H1 (cell line): ENCODE measurements at regions not wholly inside any gene's neighbourhood (a gene's known extent, or its start where the extent isn't known, plus 50 kb on each side); places are given as distances from the start of the nearest gene placed in this dataset.

Experiments
- CTCF ChIA-PET: fragments of 300-600 bp; sonication (Branson Sonifier 250); formaldehyde crosslinking; loops from one replicate; lab custom pipeline; 2021; ENCODE audit not compliant: partially characterized antibody; lab: Charles Lee
- POLR2A ChIA-PET: fragments of 300-600 bp; sonication (Branson Sonifier 250); formaldehyde crosslinking; loops from one replicate; lab custom pipeline; 2021; ENCODE audit warnings: inconsistent platforms; ENCODE audit not compliant: partially characterized antibody; lab: Charles Lee
- DNase-seq, 2 experiments: peaks; one replicate each; pipeline versions ENCODE4 v3.0.0 to v3.0.0-alpha.2; 2010 to 2022; ENCODE audit warnings: low spot score in 2 of 2, low read depth in 1 of 2, mixed read lengths in 1 of 2
- FAIRE-seq: peaks from 2 replicates; lab custom pipeline; 2011; peaks lifted over from hg19 to GRCh38; lab: Jason Lieb, UNC
- H2AFZ ChIP-seq: 2 replicates; pipeline ENCODE4 v1.8.1; 2012; ENCODE audit warnings: low read length, inconsistent platforms
- H2AK5ac ChIP-seq: 2 replicates; pipeline ENCODE4 v1.6.1; 2013; ENCODE audit warnings: low read depth, low read length
- H2BK120ac ChIP-seq: replicated peaks from 2 replicates; pipeline ENCODE3; 2013; ENCODE audit warnings: low read depth, low read length, inconsistent platforms
- H2BK12ac ChIP-seq: 2 replicates; pipeline ENCODE4 v1.6.1; 2013; ENCODE audit warnings: low read depth, low read length
- H2BK15ac ChIP-seq: 2 replicates; pipeline ENCODE4 v1.6.1; 2013; ENCODE audit warnings: low read length
- H2BK20ac ChIP-seq: 2 replicates; pipeline ENCODE4 v1.6.1; 2013; ENCODE audit warnings: low read length
- H2BK5ac ChIP-seq: 2 replicates; pipeline ENCODE4 v1.6.1; 2013; ENCODE audit warnings: low read depth, low read length
- H3K14ac ChIP-seq: 2 replicates; pipeline ENCODE4 v1.6.1; 2013; ENCODE audit warnings: inconsistent platforms; ENCODE audit not compliant: insufficient read length
- H3K18ac ChIP-seq: 2 replicates; pipeline ENCODE4 v1.6.1; 2013; ENCODE audit warnings: low read length; ENCODE audit errors: extremely low read depth
- H3K23ac ChIP-seq: 2 replicates; pipeline ENCODE4 v1.6.1; 2013; ENCODE audit warnings: inconsistent platforms; ENCODE audit not compliant: insufficient read length
- H3K23me2 ChIP-seq: 2 replicates; pipeline ENCODE4 v1.6.1; 2013; ENCODE audit warnings: low read depth, low read length
- H3K27ac ChIP-seq: 2 replicates; pipeline ENCODE4 v1.6.1; 2011; ENCODE audit warnings: low read depth, low read length, inconsistent platforms
- H3K27me3 ChIP-seq, 4 experiments: replicated peaks in 1 of 4; 1 replicate in 1 of 4; 2 replicates in 3 of 4; pipeline versions ENCODE4 v1.6.1 to v1.8.1; 2011 to 2013; ENCODE audit warnings: low read length in 3 of 4, mild to moderate bottlenecking in 3 of 4, inconsistent platforms in 2 of 4, mixed read lengths in 2 of 4, moderate library complexity in 1 of 4; ENCODE audit not compliant: control insufficient read depth in 3 of 4, insufficient read depth in 3 of 4; ENCODE audit errors: extremely low read depth in 1 of 4
- H3K36me3 ChIP-seq, 4 experiments: 2 replicates each; pipeline versions ENCODE4 v1.6.1 to v1.8.1; 2011 to 2013; ENCODE audit warnings: mild to moderate bottlenecking in 4 of 4, low read length in 3 of 4, moderate library complexity in 2 of 4, control low read depth in 1 of 4, inconsistent platforms in 1 of 4; ENCODE audit not compliant: insufficient read depth in 4 of 4, control insufficient read depth in 2 of 4
- H3K4ac ChIP-seq: replicated peaks from 2 replicates; pipeline ENCODE3; 2013; ENCODE audit warnings: low read length, low read depth, mixed read lengths, inconsistent platforms; ENCODE audit not compliant: insufficient read length
- H3K4me1 ChIP-seq, 4 experiments: replicated peaks in 1 of 4; 1 replicate in 1 of 4; 2 replicates in 3 of 4; pipeline versions ENCODE4 v1.6.1 to v1.8.1; 2011 to 2013; ENCODE audit warnings: low read length in 3 of 4, inconsistent platforms in 2 of 4, mixed read lengths in 1 of 4; ENCODE audit not compliant: insufficient read depth in 4 of 4, control insufficient read depth in 3 of 4
- H3K4me2 ChIP-seq, 2 experiments: 2 replicates each; pipeline versions ENCODE4 v1.6.1 to v1.8.1; 2011 to 2013; ENCODE audit warnings: low read depth in 2 of 2, low read length in 2 of 2, control low read depth in 1 of 2, inconsistent platforms in 1 of 2, mild to moderate bottlenecking in 1 of 2; ENCODE audit not compliant: insufficient read depth in 1 of 2
- H3K4me3 ChIP-seq, 4 experiments: fragments of 200-600, 300-600 bp in 1 of 4; sonication (generic), shearing (Covaris generic), sonication (Bioruptor Twin) in 1 of 4; 2 replicates each; pipeline versions ENCODE4 v1.5.1 to v1.8.1; 2011 to 2016; ENCODE audit warnings: low read length in 4 of 4, low read depth in 3 of 4, control low read depth in 2 of 4, inconsistent platforms in 2 of 4, mild to moderate bottlenecking in 2 of 4, mixed read lengths in 1 of 4, moderate library complexity in 1 of 4; ENCODE audit not compliant: insufficient read depth in 2 of 4; ENCODE audit errors: extremely low read depth in 1 of 4
- H3K56ac ChIP-seq: replicated peaks from 2 replicates; pipeline ENCODE3; 2013; ENCODE audit warnings: low read depth, mild to moderate bottlenecking, mixed read lengths, low read length, inconsistent platforms; ENCODE audit not compliant: insufficient read length
- H3K79me1 ChIP-seq: 2 replicates; pipeline ENCODE4 v1.6.1; 2013; ENCODE audit warnings: low read depth, low read length, control low read depth
- H3K79me2 ChIP-seq, 2 experiments: 2 replicates each; pipeline versions ENCODE4 v1.6.1 to v1.8.1; 2012 to 2013; ENCODE audit warnings: low read length in 2 of 2, mild to moderate bottlenecking in 2 of 2, inconsistent platforms in 1 of 2; ENCODE audit not compliant: insufficient read depth in 2 of 2, control insufficient read depth in 1 of 2
- H3K9ac ChIP-seq, 4 experiments: replicated peaks in 1 of 4; 1 replicate in 1 of 4; 2 replicates in 3 of 4; pipeline versions ENCODE4 v1.6.1 to v1.8.1; 2011 to 2013; ENCODE audit warnings: low read depth in 3 of 4, low read length in 3 of 4, control low read depth in 2 of 4, mild to moderate bottlenecking in 2 of 4, moderate library complexity in 2 of 4, inconsistent platforms in 1 of 4; ENCODE audit errors: extremely low read depth in 1 of 4
- H3K9me3 ChIP-seq, 2 experiments: 2 replicates each; pipeline versions ENCODE4 v1.6.1 to v1.8.1; 2012 to 2013; ENCODE audit warnings: mild to moderate bottlenecking in 2 of 2, moderate library complexity in 2 of 2, control low read depth in 1 of 2, inconsistent platforms in 1 of 2, low read depth in 1 of 2, low read length in 1 of 2, mixed read lengths in 1 of 2; ENCODE audit not compliant: insufficient read depth in 2 of 2
- H4K20me1 ChIP-seq, 2 experiments: replicated peaks in 1 of 2; 2 replicates each; pipeline versions ENCODE3 to v1.8.1; 2011 to 2013; ENCODE audit warnings: inconsistent platforms in 2 of 2, low read length in 2 of 2, mild to moderate bottlenecking in 1 of 2; ENCODE audit not compliant: insufficient read depth in 2 of 2, control insufficient read depth in 1 of 2
- H4K5ac ChIP-seq: 2 replicates; pipeline ENCODE4 v1.6.1; 2013; ENCODE audit warnings: low read length, low read depth, mixed read lengths, inconsistent platforms; ENCODE audit not compliant: insufficient read length
- H4K8ac ChIP-seq: 2 replicates; pipeline ENCODE4 v1.8.0; 2013; ENCODE audit warnings: mild to moderate bottlenecking, moderate library complexity, low read length, inconsistent platforms; ENCODE audit not compliant: insufficient read depth; ENCODE audit errors: extremely low read depth
- H4K91ac ChIP-seq: replicated peaks from 2 replicates; pipeline ENCODE3; 2013; ENCODE audit warnings: low read length, mixed read lengths, inconsistent platforms; ENCODE audit not compliant: insufficient read length
- POU5F1 ChIP-seq: IDR thresholded peaks from 2 replicates; pipeline ENCODE4 v1.6.1; 2011; ENCODE audit warnings: low read depth, mild to moderate bottlenecking, low read length, moderate library complexity
- RFX5 ChIP-seq: IDR thresholded peaks from 2 replicates; pipeline ENCODE4 v1.6.1; 2011; ENCODE audit warnings: low read depth, low read length, improper control_type of control experiment, borderline replicate concordance
- WGBS, 2 experiments: shearing (Covaris generic) in 1 of 2; methylation state at CpG; one replicate each; pipeline versions ENCODE4 v1.1.6 to v1.1.7; 2013 to 2015; ENCODE audit warnings: low lambda C conversion rate in 2 of 2, mixed read lengths in 2 of 2, inconsistent platforms in 1 of 2, low coverage in 1 of 2, missing lambda C conversion rate in 1 of 2; ENCODE audit not compliant: insufficient replicate concordance in 2 of 2, insufficient coverage in 1 of 2, insufficient read length in 1 of 2; ENCODE audit errors: extremely low coverage in 1 of 2, missing lambda C conversion rate in 1 of 2; 5-methylcytosine and 5-hydroxymethylcytosine counted together

GRCh38 chr3:28099296-28099695 lies 142.1 kb upstream of the CMC1 start:
- H2BK12ac ChIP-seq, result no peak overlapping the region
- H3K27ac ChIP-seq, result no peak overlapping the region
- H2AK5ac ChIP-seq, result no peak overlapping the region
- H2BK20ac ChIP-seq, result no peak overlapping the region
- H2AFZ ChIP-seq, result no peak overlapping the region
- H2BK120ac ChIP-seq, result no peak overlapping the region
- FAIRE-seq, result no peak
- no peak overlapping the region for H2BK5ac ChIP-seq
- WGBS, 2 experiments, result 92% methylated on average over 2 of the region's 2 CpGs; no CpG with 5 or more reads in 1 of the 2 experiments
- H3K27me3 ChIP-seq, result no peaks in the 10 kb centered on the region
- POLR2A ChIA-PET, result no interaction called here
- CTCF ChIA-PET, result interaction anchor here (0.6 kb wide), 1 partner anchor 129 kb away, joined by 3 read pairs; no protein-coding TSS in a partner anchor
- no peak overlapping the region for H3K18ac ChIP-seq
- peaks cover 0 to 10% of the 10 kb centered on the region in 2 experiments; a peak in 1 of 4 replicates for H3K9me3 ChIP-seq
- H3K14ac ChIP-seq, result no peak overlapping the region
- H3K4me3 ChIP-seq, result no peak overlapping the region
- no peak overlapping the region for H2BK15ac ChIP-seq
- no peak overlapping the region for H4K91ac ChIP-seq
- TF ChIP-seq POU5F1, result no peak
- no peak for TF ChIP-seq RFX5
- no peaks in the 10 kb centered on the region for H3K23me2 ChIP-seq
- no peaks in the 10 kb centered on the region for H3K79me2 ChIP-seq
- H4K20me1 ChIP-seq, result no peaks in the 10 kb centered on the region
- H4K8ac ChIP-seq, result no peak overlapping the region
- H3K4me1 ChIP-seq, result no peaks in the 10 kb centered on the region
- no peak overlapping the region for H4K5ac ChIP-seq
- no peak overlapping the region for H3K56ac ChIP-seq
- no peak for DNase-seq
- H3K23ac ChIP-seq, result no peak overlapping the region
- no peaks in the 10 kb centered on the region for H3K36me3 ChIP-seq
- no peaks in the 10 kb centered on the region for H3K79me1 ChIP-seq
- H3K4ac ChIP-seq, result no peak overlapping the region
- H3K9ac ChIP-seq, result no peak overlapping the region
- H3K4me2 ChIP-seq, result no peak overlapping the region
